ENCODE measurements at regions not wholly inside any gene's neighbourhood (a gene's known extent, or its start where the extent isn't known, plus 50 kb on each side); places are given as distances from the start of the nearest gene placed in this dataset.

GRCh38 chr6:105943514-105943913 is 142.6 kb upstream of the PRDM1 start:
- no peak for TF ChIP-seq CTCF (IDR thresholded peaks at IDR 0.05; ENCODE audit: extremely low read depth in 1 of 2, insufficient read depth in 1 of 2, low read depth in 1 of 2, low read length in 2 of 2)
- TF ChIP-seq MYC (IDR thresholded peaks at IDR 0.05; ENCODE audit: low read depth, low read length) = no peak
- TF ChIP-seq EZH2 (IDR thresholded peaks at IDR 0.05; ENCODE audit: borderline replicate concordance, low read depth, low read length, severe bottlenecking) = no peak
- TF ChIP-seq POLR2A (IDR thresholded peaks at IDR 0.05; ENCODE audit: low read depth, low read length) = no peak
- TF ChIP-seq FOS (IDR thresholded peaks at IDR 0.05; ENCODE audit: borderline replicate concordance, insufficient read depth, low read length) = no peak
- TF ChIP-seq, protein P1, sequence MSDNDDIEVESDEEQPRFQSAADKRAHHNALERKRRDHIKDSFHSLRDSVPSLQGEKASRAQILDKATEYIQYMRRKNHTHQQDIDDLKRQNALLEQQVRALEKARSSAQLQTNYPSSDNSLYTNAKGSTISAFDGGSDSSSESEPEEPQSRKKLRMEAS (IDR thresholded peaks at IDR 0.05; ENCODE audit: insufficient read depth, insufficient read length) = no peak
